BLaER1 treated with 17β-estradiol and CSF1 and Interleukin-3, amounts not matched to agents 10 nM and 100 nM (cell line): ENCODE measurements at regions not wholly inside any gene's neighbourhood (a gene's known extent, or its start where the extent isn't known, plus 50 kb on each side); places are given as distances from the start of the nearest gene placed in this dataset.

ENCODE experiments used
- H3K27ac ChIP-seq, 11 experiments: shearing (Covaris generic); formaldehyde crosslinking; 2 replicates each; pipeline ENCODE4 v1.8.1; 2022
- H3K27me3 ChIP-seq, 11 experiments: shearing (Covaris generic); formaldehyde crosslinking; 2 replicates each; pipeline ENCODE4 v1.8.1; 2022
- H3K36me3 ChIP-seq, 11 experiments: shearing (Covaris generic); formaldehyde crosslinking; 2 replicates each; pipeline ENCODE4 v1.8.1; 2022
- H3K4me1 ChIP-seq, 10 experiments: shearing (Covaris generic); formaldehyde crosslinking; 2 replicates each; pipeline ENCODE4 v1.8.1; 2022
- H3K4me2 ChIP-seq, 11 experiments: shearing (Covaris generic); formaldehyde crosslinking; 2 replicates each; pipeline ENCODE4 v1.8.1; 2022
- H3K4me3 ChIP-seq, 10 experiments: shearing (Covaris generic); formaldehyde crosslinking; 2 replicates each; pipeline ENCODE4 v1.8.1; 2022
- H3K9ac ChIP-seq, 11 experiments: shearing (Covaris generic); formaldehyde crosslinking; 2 replicates each; pipeline ENCODE4 v1.8.1; 2022
- H3K9me3 ChIP-seq, 11 experiments: shearing (Covaris generic); formaldehyde crosslinking; replicated peaks in 1 of 11; 2 replicates each; pipeline ENCODE4 v1.8.1; 2022
- H4K20me1 ChIP-seq, 11 experiments: shearing (Covaris generic); formaldehyde crosslinking; 2 replicates each; pipeline ENCODE4 v1.8.1; 2022
- Cebpa-rat ChIP-seq, 11 experiments: shearing (Covaris generic); IDR thresholded peaks; 2 replicates each; pipeline ENCODE4 v1.8.1; 2022

GRCh38 chr5:93179466-93179865 lies 401.6 kb downstream of the NR2F1-AS1 start:
- H3K27ac ChIP-seq = no peak overlapping the region
- no peak overlapping the region for H3K4me3 ChIP-seq
- H3K9me3 ChIP-seq = peaks cover 0 to 8% (median 0%) of the 10 kb centered on the region in 11 experiments; a peak in 4 of 22 replicates
- no peaks in the 10 kb centered on the region for H3K27me3 ChIP-seq
- H3K4me2 ChIP-seq = no peak overlapping the region
- TF ChIP-seq Cebpa-rat (IDR thresholded peaks at IDR 0.05) = no peak
- no peaks in the 10 kb centered on the region for H3K36me3 ChIP-seq
- H3K4me1 ChIP-seq = peaks cover 0 to 4% (median 0%) of the 10 kb centered on the region in 10 experiments; a peak in 1 of 20 replicates
- no peak overlapping the region for H3K9ac ChIP-seq
- H4K20me1 ChIP-seq = no peaks in the 10 kb centered on the region

GRCh38 chr5:93174930-93175329 lies 406.1 kb downstream of the NR2F1-AS1 start:
- H3K27me3 ChIP-seq = no peaks in the 10 kb centered on the region
- no peaks in the 10 kb centered on the region for H3K36me3 ChIP-seq
- no peak for TF ChIP-seq Cebpa-rat (IDR thresholded peaks at IDR 0.05)
- peaks cover 0 to 10% (median 7%) of the 10 kb centered on the region in 11 experiments; a peak in 8 of 22 replicates for H3K9me3 ChIP-seq
- no peak overlapping the region for H3K4me3 ChIP-seq
- H4K20me1 ChIP-seq = no peaks in the 10 kb centered on the region
- no peak overlapping the region for H3K27ac ChIP-seq
- H3K9ac ChIP-seq = no peak overlapping the region
- H3K4me2 ChIP-seq = no peak overlapping the region
- peaks cover 0 to 4% (median 0%) of the 10 kb centered on the region in 10 experiments; a peak in 1 of 20 replicates for H3K4me1 ChIP-seq

DNA sequence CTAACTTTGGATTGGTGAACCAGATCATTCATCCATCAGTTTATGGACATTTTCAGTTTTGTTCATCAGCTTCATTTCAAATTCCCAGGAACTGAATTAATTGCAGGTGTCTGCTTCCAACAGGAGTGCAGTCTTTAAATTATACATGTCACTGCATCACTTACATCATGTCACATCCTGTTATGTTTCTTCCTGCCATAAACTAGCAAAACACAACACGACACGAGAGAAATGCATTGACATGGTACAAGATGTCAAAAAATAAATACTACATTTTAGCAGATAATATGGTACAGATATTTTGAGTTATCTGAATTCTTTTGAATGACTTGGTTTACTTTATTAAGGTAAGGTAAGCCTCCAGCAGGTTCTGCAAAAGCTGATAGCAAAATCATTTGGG lies 415.5 kb downstream of the NR2F1-AS1 start:
- H4K20me1 ChIP-seq = no peaks in the 10 kb centered on the region
- no peak for TF ChIP-seq Cebpa-rat (IDR thresholded peaks at IDR 0.05)
- H3K4me3 ChIP-seq = no peak overlapping the region
- peaks cover 8 to 29% (median 14%) of the 10 kb centered on the region in 10 experiments; a peak in 19 of 20 replicates for H3K4me1 ChIP-seq
- H3K9ac ChIP-seq = no peak overlapping the region
- no peaks in the 10 kb centered on the region for H3K9me3 ChIP-seq
- H3K27ac ChIP-seq = no peak overlapping the region
- H3K27me3 ChIP-seq = no peaks in the 10 kb centered on the region
- H3K36me3 ChIP-seq = no peaks in the 10 kb centered on the region
- H3K4me2 ChIP-seq = no peak overlapping the region

DNA sequence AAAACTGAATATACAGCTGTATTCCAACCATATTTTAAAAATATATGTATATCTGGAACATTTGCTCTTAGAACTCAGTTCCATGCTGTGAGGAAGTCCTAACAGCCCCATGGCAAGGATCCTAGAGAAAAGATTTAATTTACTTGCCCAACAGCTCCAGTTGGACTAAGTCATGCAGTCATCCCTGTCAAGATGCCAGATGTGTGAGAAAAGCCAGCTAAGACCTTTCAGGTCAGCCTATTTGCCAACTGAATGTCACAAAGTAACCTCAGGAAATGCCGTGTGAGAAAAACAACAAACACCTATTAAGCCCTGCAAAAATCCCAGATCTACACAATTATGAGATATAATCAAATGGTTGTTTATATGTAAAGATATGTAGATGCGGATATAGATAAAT lies 416.3 kb downstream of the NR2F1-AS1 start:
- peaks cover 8 to 29% (median 14%) of the 10 kb centered on the region in 10 experiments; a peak in 19 of 20 replicates for H3K4me1 ChIP-seq
- H3K4me3 ChIP-seq = no peak overlapping the region
- no peaks in the 10 kb centered on the region for H4K20me1 ChIP-seq
- H3K9ac ChIP-seq = no peak overlapping the region
- no peak overlapping the region for H3K27ac ChIP-seq
- TF ChIP-seq Cebpa-rat (IDR thresholded peaks at IDR 0.05) = no peak
- H3K4me2 ChIP-seq = no peak overlapping the region
- H3K36me3 ChIP-seq = no peaks in the 10 kb centered on the region
- H3K27me3 ChIP-seq = no peaks in the 10 kb centered on the region
- no peaks in the 10 kb centered on the region for H3K9me3 ChIP-seq

- Histone ChIP-seq H3K4me1 (peaks cover 8 to 31% (median 14%) of the 10 kb centered on the region in 10 experiments; a peak in 19 of 20 replicates), H4K20me1 (no peaks in the 10 kb centered on the region), H3K4me3 (no peak overlapping the region), H3K4me2 (peak overlapping the region in 7 of 11 experiments; percentile 49 to 89 (median 74); a peak in 8 of 22 replicates), H3K27me3 (no peaks in the 10 kb centered on the region), H3K9me3 (no peaks in the 10 kb centered on the region), H3K27ac (no peak overlapping the region), H3K9ac (no peak overlapping the region), H3K36me3 (no peaks in the 10 kb centered on the region)
- TF ChIP-seq Cebpa-rat (IDR thresholded peaks at IDR 0.05) = no peak
Measured at GRCh38 chr5:93163010-93163663, 417.9 kb downstream of the NR2F1-AS1 start.

- Histone ChIP-seq H3K4me1 (peaks cover 8 to 34% (median 14%) of the 10 kb centered on the region in 10 experiments; a peak in 19 of 20 replicates), H3K27me3 (no peaks in the 10 kb centered on the region), H3K4me3 (no peak overlapping the region), H3K36me3 (no peaks in the 10 kb centered on the region), H4K20me1 (no peaks in the 10 kb centered on the region), H3K27ac (peak overlapping the region in 3 of 11 experiments; percentile 17 to 39 (median 34); a peak in 5 of 22 replicates), H3K4me2 (peak overlapping the region; percentile 12 to 89 (median 63); a peak in 20 of 22 replicates), H3K9me3 (no peaks in the 10 kb centered on the region), H3K9ac (no peak overlapping the region)
- TF ChIP-seq Cebpa-rat (IDR thresholded peaks at IDR 0.05) = no peak
Measured at GRCh38 chr5:93161661-93162654, 419.1 kb downstream of the NR2F1-AS1 start.

GRCh38 chr5:93158841-93159240 lies 422.2 kb downstream of the NR2F1-AS1 start:
- no peaks in the 10 kb centered on the region for H3K36me3 ChIP-seq
- no peak overlapping the region for H3K4me3 ChIP-seq
- H3K9me3 ChIP-seq = no peaks in the 10 kb centered on the region
- no peak overlapping the region for H3K9ac ChIP-seq
- H4K20me1 ChIP-seq = no peaks in the 10 kb centered on the region
- H3K4me1 ChIP-seq = peaks cover 8 to 34% (median 14%) of the 10 kb centered on the region in 10 experiments; a peak in 19 of 20 replicates
- no peak overlapping the region for H3K4me2 ChIP-seq
- TF ChIP-seq Cebpa-rat (IDR thresholded peaks at IDR 0.05) = no peak
- H3K27ac ChIP-seq = no peak overlapping the region
- H3K27me3 ChIP-seq = no peaks in the 10 kb centered on the region

- no peak overlapping the region for H3K4me3 ChIP-seq
- no peak overlapping the region for H3K4me2 ChIP-seq
- no peaks in the 10 kb centered on the region for H4K20me1 ChIP-seq
- H3K36me3 ChIP-seq = no peaks in the 10 kb centered on the region
- no peaks in the 10 kb centered on the region for H3K27me3 ChIP-seq
- no peak overlapping the region for H3K9ac ChIP-seq
- no peak for TF ChIP-seq Cebpa-rat (IDR thresholded peaks at IDR 0.05)
- no peaks in the 10 kb centered on the region for H3K9me3 ChIP-seq
- H3K4me1 ChIP-seq = peaks cover 0 to 15% (median under 1%) of the 10 kb centered on the region in 10 experiments; a peak in 10 of 20 replicates
- H3K27ac ChIP-seq = no peak overlapping the region
Measured at GRCh38 chr5:93156566-93156965, 424.5 kb downstream of the NR2F1-AS1 start.

- no peak overlapping the region for H3K27ac ChIP-seq
- no peak overlapping the region for H3K9ac ChIP-seq
- H3K4me3 ChIP-seq = no peak overlapping the region
- no peak overlapping the region for H3K4me2 ChIP-seq
- H3K36me3 ChIP-seq = no peaks in the 10 kb centered on the region
- no peaks in the 10 kb centered on the region for H3K27me3 ChIP-seq
- H3K4me1 ChIP-seq = peaks cover 0 to 5% (median 0%) of the 10 kb centered on the region in 10 experiments; a peak in 1 of 20 replicates
- no peaks in the 10 kb centered on the region for H4K20me1 ChIP-seq
- no peak for TF ChIP-seq Cebpa-rat (IDR thresholded peaks at IDR 0.05)
- H3K9me3 ChIP-seq = no peaks in the 10 kb centered on the region
Measured at GRCh38 chr5:93154535-93154934, 426.5 kb downstream of the NR2F1-AS1 start.
